Panc1 (cell line): ENCODE measurements at regions not wholly inside any gene's neighbourhood (a gene's known extent, or its start where the extent isn't known, plus 50 kb on each side); places are given as distances from the start of the nearest gene placed in this dataset.

Experiments
- ATAC-seq: fragments of 200-7000 bp; cut with Tn5 transposase; 2 replicates; pipeline ENCODE4 v1.9.1; 2020; ENCODE audit warnings: mild to moderate bottlenecking, moderate library complexity
- BruUV-seq: library from RNA; stranded (reverse); fragments of 400-500 nt; replicated peaks from 2 replicates; lab custom pipeline; 2021; lab: Mats Ljungman, UMichigan
- CTCF ChIA-PET: fragments of 300-600 bp; sonication (Branson Sonifier 250); formaldehyde crosslinking; loops from one replicate; lab custom pipeline; 2022; ENCODE audit warnings: antibody characterized with exemption; lab: Charles Lee
- POLR2A ChIA-PET: fragments of 300-600 bp; sonication (Branson Sonifier 250); formaldehyde crosslinking; loops from one replicate; lab custom pipeline; 2022; ENCODE audit warnings: antibody characterized with exemption; lab: Charles Lee
- DNase-seq: peaks from one replicate; pipeline ENCODE4 v3.0.0-alpha.2; 2010; ENCODE audit warnings: low read depth, low spot score
- H3K27ac ChIP-seq: 2 replicates; pipeline ENCODE4 v1.5.1; 2011; ENCODE audit warnings: mild to moderate bottlenecking, low read length, inconsistent platforms
- H3K27me3 ChIP-seq: fragments of 200-500 bp; sonication (Bioruptor generic); 2 replicates; pipeline ENCODE4 v1.6.0; 2014; ENCODE audit warnings: low read length, inconsistent platforms; ENCODE audit not compliant: control insufficient read depth, insufficient read depth
- H3K36me3 ChIP-seq: fragments of 200-500 bp; sonication (Bioruptor generic); 2 replicates; pipeline ENCODE4 v1.5.1; 2014; ENCODE audit warnings: inconsistent platforms, mild to moderate bottlenecking, low read length, moderate library complexity; ENCODE audit not compliant: control insufficient read depth, insufficient read depth
- H3K4me1 ChIP-seq: 2 replicates; pipeline ENCODE4 v1.5.1; 2011; ENCODE audit warnings: inconsistent platforms, mild to moderate bottlenecking, low read length, moderate library complexity; ENCODE audit not compliant: control insufficient read depth, insufficient read depth
- H3K4me3 ChIP-seq, 2 experiments: 2 replicates each; pipeline ENCODE4 v1.5.1; 2011 to 2012; ENCODE audit warnings: low read depth in 2 of 2, low read length in 2 of 2, mild to moderate bottlenecking in 2 of 2, inconsistent platforms in 1 of 2, moderate library complexity in 1 of 2
- H3K9me3 ChIP-seq: fragments of 200-500 bp; sonication (Bioruptor generic); 2 replicates; pipeline ENCODE4 v1.5.1; 2014; ENCODE audit warnings: low read depth, mild to moderate bottlenecking, inconsistent platforms, low read length, moderate library complexity; ENCODE audit not compliant: control insufficient read depth, insufficient read depth
- CTCF ChIP-seq: fragments of 450-650 bp; IDR thresholded peaks from 2 replicates; pipeline ENCODE4 v1.5.1; 2017; ENCODE audit warnings: mild to moderate bottlenecking
- POLR2AphosphoS5 ChIP-seq: IDR thresholded peaks from 2 replicates; pipeline ENCODE4 v1.6.1; 2012; ENCODE audit warnings: mild to moderate bottlenecking, low read depth, low read length, moderate library complexity
- REST ChIP-seq, 2 experiments: IDR thresholded peaks; 2 replicates each; pipeline ENCODE4 v1.6.1; 2011 to 2012; ENCODE audit warnings: low read depth in 2 of 2, control low read depth in 1 of 2, low read length in 1 of 2, mild to moderate bottlenecking in 1 of 2, moderate library complexity in 1 of 2; ENCODE audit not compliant: insufficient read depth in 1 of 2
- SIN3A ChIP-seq: IDR thresholded peaks from 2 replicates; pipeline ENCODE4 v1.6.1; 2012; ENCODE audit warnings: low read depth, mild to moderate bottlenecking, low read length, moderate library complexity, borderline replicate concordance; ENCODE audit not compliant: insufficient read depth
- TCF7L2 ChIP-seq: IDR thresholded peaks from 2 replicates; pipeline ENCODE4 v1.6.1; 2011; ENCODE audit warnings: mild to moderate bottlenecking, low read depth, low read length, inconsistent platforms
- in situ Hi-C: cut with HindIII; loops from 2 replicates; pipeline ENCODE4 v1.10.0; 2016; ENCODE audit warnings: low sequenced_read_pairs, low pct_unique_long_range_greater_than_20kb
- intact Hi-C: fragments of 100-400 bp; cut with micrococcal nuclease; formaldehyde crosslinking; loops from one replicate; pipeline ENCODE4 v1.10.0; 2022; ENCODE audit not compliant: unreplicated experiment

- H3K9me3 ChIP-seq = no peaks in the 10 kb centered on the region
- no peaks in the 10 kb centered on the region for H3K36me3 ChIP-seq
- no peaks in the 10 kb centered on the region; the same call in 1 of the 2 replicates for H3K4me1 ChIP-seq
- H3K27me3 ChIP-seq = no peaks in the 10 kb centered on the region
- in situ Hi-C loops = no loop called here
- no peak for ATAC-seq
- ChIA-PET CTCF (no interaction called here), POLR2A (no interaction called here)
- TF ChIP-seq TCF7L2 (no peak), CTCF (no peak), POLR2AphosphoS5 (no peak), SIN3A (no peak), REST (IDR thresholded peaks at IDR 0.05; ENCODE audit: insufficient read depth in 1 of 2, low read depth in 2 of 2, low read length in 1 of 2) (no peak)
- intact Hi-C loops = no loop called here
- no peak overlapping the region for H3K4me3 ChIP-seq
- no TSS peak for BruUV-seq
- no peak for DNase-seq
- H3K27ac ChIP-seq = no peak overlapping the region
These were observed 312.9 kb upstream of the FIGN start for GRCh38 chr2:164048729-164049128.

DNA sequence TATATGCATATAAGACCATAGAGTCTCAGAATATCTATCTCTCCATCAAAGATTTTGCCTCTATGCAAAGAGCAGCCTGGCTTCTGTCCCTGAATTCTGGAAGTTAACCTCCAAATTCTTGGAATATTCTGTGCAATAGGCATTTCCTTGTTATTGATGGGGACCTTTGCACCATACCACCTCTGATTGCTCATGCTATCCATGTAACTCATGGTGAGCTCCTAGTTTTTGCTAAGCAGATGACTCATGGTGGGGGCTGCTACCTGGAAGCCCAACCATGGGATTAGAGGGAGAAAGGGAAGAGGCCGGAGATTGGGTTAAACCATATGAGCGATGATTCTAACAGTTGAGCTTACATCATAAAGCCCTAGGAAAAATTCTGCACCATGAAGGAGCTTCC is 310.2 kb upstream of the FIGN start:
- intact Hi-C loops (no loop called here), in situ Hi-C loops (no loop called here)
- CTCF ChIA-PET = no interaction called here
- TF ChIP-seq TCF7L2 = no peak
- no peak for TF ChIP-seq POLR2AphosphoS5
- no TSS peak for BruUV-seq
- Histone ChIP-seq H3K4me3 (no peak overlapping the region), H3K36me3 (no peaks in the 10 kb centered on the region), H3K27me3 (no peaks in the 10 kb centered on the region), H3K9me3 (no peaks in the 10 kb centered on the region), H3K27ac (no peak overlapping the region), H3K4me1 (no peaks in the 10 kb centered on the region; the same call in 1 of the 2 replicates)
- no peak for DNase-seq
- ATAC-seq = no peak
- POLR2A ChIA-PET = no interaction called here

- TF ChIP-seq REST (IDR thresholded peaks at IDR 0.05; ENCODE audit: insufficient read depth in 1 of 2, low read depth in 2 of 2, low read length in 1 of 2) = no peak
- TF ChIP-seq POLR2AphosphoS5 = no peak
- TF ChIP-seq CTCF = no peak
- TF ChIP-seq SIN3A = no peak
- TF ChIP-seq TCF7L2 = no peak
- H3K4me1 ChIP-seq = no peaks in the 10 kb centered on the region
- BruUV-seq = no TSS peak
- DNase-seq = no peak
- no peaks in the 10 kb centered on the region for H3K27me3 ChIP-seq
- H3K4me3 ChIP-seq = no peak overlapping the region
- H3K36me3 ChIP-seq = no peaks in the 10 kb centered on the region
- in situ Hi-C loops (no loop called here), intact Hi-C loops (no loop called here)
- ChIA-PET POLR2A (no interaction called here), CTCF (no interaction called here)
- H3K9me3 ChIP-seq = no peaks in the 10 kb centered on the region
- no peak overlapping the region for H3K27ac ChIP-seq
- ATAC-seq = no peak
These were observed 308.8 kb upstream of the FIGN start for GRCh38 chr2:164044622-164045021.
